SK-N-SH treated with all-trans-retinoic acid at 6 μM for 48 hours (cell line): ENCODE measurements at regions not wholly inside any gene's neighbourhood (a gene's known extent, or its start where the extent isn't known, plus 50 kb on each side); places are given as distances from the start of the nearest gene placed in this dataset.

Experiments used
- ARNTL ChIP-seq: fragments of 450-650 bp; formaldehyde crosslinking; IDR thresholded peaks from 2 replicates; pipeline ENCODE4 v1.5.0; 2020; ENCODE audit warnings: low read depth, mild to moderate bottlenecking, moderate library complexity, borderline replicate concordance
- CREB5 ChIP-seq: fragments of 250-450 bp; sonication (Bioruptor Pico); IDR thresholded peaks from 2 replicates; pipeline ENCODE4 v1.5.1; 2020; ENCODE audit warnings: low read depth, mild to moderate bottlenecking, moderate library complexity
- CSDC2 ChIP-seq: fragments of 250-450 bp; sonication (Bioruptor Pico); IDR thresholded peaks from 2 replicates; pipeline ENCODE4 v1.5.0; 2020; ENCODE audit warnings: mild to moderate bottlenecking, moderate library complexity
- ISL1 ChIP-seq: fragments of 250-450 bp; sonication (Bioruptor Pico); IDR thresholded peaks from 2 replicates; pipeline ENCODE4 v2.1.2; 2022; ENCODE audit warnings: mild to moderate bottlenecking, moderate library complexity
- OSR1 ChIP-seq: fragments of 250-450 bp; sonication (Bioruptor Pico); IDR thresholded peaks from 2 replicates; pipeline ENCODE4 v1.8.0; 2022; ENCODE audit warnings: moderate library complexity, mild to moderate bottlenecking, inconsistent platforms
- PPARA ChIP-seq: fragments of 250-450 bp; sonication (Bioruptor Pico); IDR thresholded peaks from 2 replicates; pipeline ENCODE4 v1.5.0; 2020; ENCODE audit warnings: mild to moderate bottlenecking, borderline replicate concordance
- RARB ChIP-seq: fragments of 250-450 bp; sonication (Bioruptor Pico); IDR thresholded peaks from 2 replicates; pipeline ENCODE4 v1.8.0; 2021; ENCODE audit warnings: mild to moderate bottlenecking, moderate library complexity
- SNAI2 ChIP-seq: fragments of 250-450 bp; sonication (Bioruptor Pico); IDR thresholded peaks from 2 replicates; pipeline ENCODE4 v1.5.0; 2020; ENCODE audit warnings: mild to moderate bottlenecking, moderate library complexity
- ZFP3 ChIP-seq: fragments of 250-450 bp; sonication (Bioruptor Pico); IDR thresholded peaks from 2 replicates; pipeline ENCODE4 v1.5.0; 2020; ENCODE audit warnings: mild to moderate bottlenecking, moderate library complexity
- ZFP30 ChIP-seq: fragments of 450-650 bp; formaldehyde crosslinking; IDR thresholded peaks from 2 replicates; pipeline ENCODE4 v1.5.0; 2022; ENCODE audit warnings: mild to moderate bottlenecking, moderate library complexity
- ZNF565 ChIP-seq: fragments of 450-650 bp; formaldehyde crosslinking; conservative IDR thresholded peaks from 2 replicates; pipeline ENCODE4 v1.5.0; 2020; ENCODE audit warnings: low read depth, mild to moderate bottlenecking, moderate library complexity
- ZNF70 ChIP-seq: fragments of 450-650 bp; formaldehyde crosslinking; IDR thresholded peaks from 2 replicates; pipeline ENCODE4 v1.5.0; 2020; ENCODE audit warnings: mild to moderate bottlenecking, moderate library complexity
- TF ChIP-seq, protein P1 (sequence below): fragments of 250-450 bp; sonication (Bioruptor Pico); IDR thresholded peaks from 2 replicates; pipeline ENCODE4 v1.8.0; 2020; ENCODE audit warnings: mild to moderate bottlenecking, moderate library complexity, borderline replicate concordance

- no peak for TF ChIP-seq CREB5
- TF ChIP-seq ZNF565 (CRISPR knock-in tag): no peak
- no peak for TF ChIP-seq RARB (CRISPR knock-in tag)
- TF ChIP-seq ZNF70 (CRISPR knock-in tag): no peak
- TF ChIP-seq, protein P1, sequence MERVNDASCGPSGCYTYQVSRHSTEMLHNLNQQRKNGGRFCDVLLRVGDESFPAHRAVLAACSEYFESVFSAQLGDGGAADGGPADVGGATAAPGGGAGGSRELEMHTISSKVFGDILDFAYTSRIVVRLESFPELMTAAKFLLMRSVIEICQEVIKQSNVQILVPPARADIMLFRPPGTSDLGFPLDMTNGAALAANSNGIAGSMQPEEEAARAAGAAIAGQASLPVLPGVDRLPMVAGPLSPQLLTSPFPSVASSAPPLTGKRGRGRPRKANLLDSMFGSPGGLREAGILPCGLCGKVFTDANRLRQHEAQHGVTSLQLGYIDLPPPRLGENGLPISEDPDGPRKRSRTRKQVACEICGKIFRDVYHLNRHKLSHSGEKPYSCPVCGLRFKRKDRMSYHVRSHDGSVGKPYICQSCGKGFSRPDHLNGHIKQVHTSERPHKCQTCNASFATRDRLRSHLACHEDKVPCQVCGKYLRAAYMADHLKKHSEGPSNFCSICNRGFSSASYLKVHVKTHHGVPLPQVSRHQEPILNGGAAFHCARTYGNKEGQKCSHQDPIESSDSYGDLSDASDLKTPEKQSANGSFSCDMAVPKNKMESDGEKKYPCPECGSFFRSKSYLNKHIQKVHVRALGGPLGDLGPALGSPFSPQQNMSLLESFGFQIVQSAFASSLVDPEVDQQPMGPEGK (CRISPR knock-in tag): no peak
- TF ChIP-seq ZFP30 (CRISPR knock-in tag): no peak
- TF ChIP-seq ARNTL (CRISPR knock-in tag): no peak
- TF ChIP-seq PPARA (CRISPR knock-in tag): no peak
- no peak for TF ChIP-seq CSDC2
- no peak for TF ChIP-seq ISL1 (CRISPR knock-in tag)
- no peak for TF ChIP-seq SNAI2
- TF ChIP-seq ZFP3 (CRISPR knock-in tag): no peak
- no peak for TF ChIP-seq OSR1 (CRISPR knock-in tag)
Observed at GRCh38 chr7:52463341-52463740, 572.1 kb upstream of the POM121L12 start.
